PC-3 (cell line): ENCODE measurements at regions not wholly inside any gene's neighbourhood (a gene's known extent, or its start where the extent isn't known, plus 50 kb on each side); places are given as distances from the start of the nearest gene placed in this dataset.

Experiments used
- CTCF ChIP-seq: fragments of 300-600 bp; sonication (generic); conservative IDR thresholded peaks from 2 replicates; pipeline ENCODE4 v1.5.1; 2017; ENCODE audit warnings: antibody characterized with exemption, low read depth, mild to moderate bottlenecking, low read length
- EZH2 ChIP-seq: fragments of 300-600 bp; sonication (generic); IDR thresholded peaks from one replicate; pipeline ENCODE4 v1.6.1; 2017; ENCODE audit warnings: antibody characterized with exemption, mild to moderate bottlenecking, low read length; ENCODE audit not compliant: unreplicated experiment
- EZH2phosphoT487 ChIP-seq: fragments of 300-600 bp; sonication (generic); IDR thresholded peaks from 2 replicates; pipeline ENCODE4 v1.6.1; 2018; ENCODE audit warnings: mild to moderate bottlenecking, antibody characterized with exemption, low read length, borderline replicate concordance

GRCh38 chr11:93945596-93945995 lies 75.6 kb upstream of the HEPHL1 start:
- TF ChIP-seq CTCF (no peak), EZH2phosphoT487 (no peak), EZH2 (no peak)
